ENCODE measurements at regions not wholly inside any gene's neighbourhood (a gene's known extent, or its start where the extent isn't known, plus 50 kb on each side); places are given as distances from the start of the nearest gene placed in this dataset.
"Not testable (repeated sequence)": the region's sequence is repeated elsewhere in the genome, so short reads cannot be mapped to it uniquely, and the experiment has no call there.

GRCh38 chr15:95041297-95041696 lies 809.9 kb downstream of the MCTP2 start:
- FAIRE-seq = no peak
- DNase-seq (ENCODE audit: low spot score in 2 of 2) = no peak

- FAIRE-seq; DNase-seq (ENCODE audit: low spot score in 2 of 2): not testable (repeated sequence)
Measured at GRCh38 chr15:95043236-95043932, 812.0 kb downstream of the MCTP2 start.

GRCh38 chr15:95043933-95044313 lies 812.6 kb downstream of the MCTP2 start:
- no peak for DNase-seq (ENCODE audit: low spot score in 2 of 2)
- no peak for FAIRE-seq

- DNase-seq (ENCODE audit: low spot score in 2 of 2) = no peak
- FAIRE-seq = no peak
Measured at GRCh38 chr15:95044745-95045417, 813.5 kb downstream of the MCTP2 start.

GRCh38 chr15:95051861-95052260 lies 820.5 kb downstream of the MCTP2 start:
- FAIRE-seq (no peak), DNase-seq (ENCODE audit: low spot score in 2 of 2) (no peak)

- FAIRE-seq = no peak
- no peak for DNase-seq (ENCODE audit: low spot score in 2 of 2)
Measured at GRCh38 chr15:95059346-95059905, 828.1 kb downstream of the MCTP2 start.

- FAIRE-seq (no peak), DNase-seq (ENCODE audit: low spot score in 2 of 2) (no peak)
Measured at GRCh38 chr15:95068701-95069521, 837.5 kb downstream of the MCTP2 start.

GRCh38 chr15:95075792-95076677 lies 844.7 kb downstream of the MCTP2 start:
- FAIRE-seq = no peak
- DNase-seq (ENCODE audit: low spot score in 2 of 2) = no peak

GRCh38 chr15:95076678-95076990 lies 845.3 kb downstream of the MCTP2 start:
- no peak for DNase-seq (ENCODE audit: low spot score in 2 of 2)
- no peak for FAIRE-seq

GRCh38 chr15:95078003-95078402 lies 846.6 kb downstream of the MCTP2 start:
- no peak for DNase-seq (ENCODE audit: low spot score in 2 of 2)
- no peak for FAIRE-seq

GRCh38 chr15:95080228-95080627 lies 848.9 kb downstream of the MCTP2 start:
- not testable (repeated sequence) for DNase-seq (ENCODE audit: low spot score in 2 of 2); FAIRE-seq

- DNase-seq (ENCODE audit: low spot score in 2 of 2) = no peak
- FAIRE-seq = no peak
Measured at GRCh38 chr15:95085056-95085455, 853.7 kb downstream of the MCTP2 start.

GRCh38 chr15:95086531-95087252 lies 855.3 kb downstream of the MCTP2 start:
- FAIRE-seq = no peak
- no peak for DNase-seq (ENCODE audit: low spot score in 2 of 2)

GRCh38 chr15:95087253-95087609 lies 855.9 kb downstream of the MCTP2 start:
- no peak for DNase-seq (ENCODE audit: low spot score in 2 of 2)
- no peak for FAIRE-seq

GRCh38 chr15:95091444-95091843 lies 860.1 kb downstream of the MCTP2 start:
- FAIRE-seq (no peak), DNase-seq (ENCODE audit: low spot score in 2 of 2) (no peak)

- FAIRE-seq = peak; percentile 10
- no peak for DNase-seq (ENCODE audit: low spot score in 2 of 2)
Measured at GRCh38 chr15:95095250-95095649, 863.9 kb downstream of the MCTP2 start.

- FAIRE-seq = no peak
Measured at GRCh38 chr15:95096651-95097050, 865.3 kb downstream of the MCTP2 start.

GRCh38 chr15:95097361-95097760 lies 866.0 kb downstream of the MCTP2 start:
- FAIRE-seq (no peak), DNase-seq (ENCODE audit: low spot score in 2 of 2) (no peak)

More at GRCh38 chr15:95096651-95097050, 865.3 kb downstream of the MCTP2 start:
- DNase-seq (ENCODE audit: low spot score in 2 of 2) = no peak

- DNase-seq (ENCODE audit: low spot score in 2 of 2) (no peak), FAIRE-seq (no peak)
Measured at GRCh38 chr15:95105229-95105628, 873.9 kb downstream of the MCTP2 start.

- FAIRE-seq = no peak
- no peak for DNase-seq (ENCODE audit: low spot score in 2 of 2)
Measured at GRCh38 chr15:95106801-95107200, 875.4 kb downstream of the MCTP2 start.
